ENCODE measurements at regions not wholly inside any gene's neighbourhood (a gene's known extent, or its start where the extent isn't known, plus 50 kb on each side); places are given as distances from the start of the nearest gene placed in this dataset.

- DNase-seq (ENCODE audit: low read depth), result no peak
Measured at GRCh38 chr22:48849219-48849912, 978.3 kb downstream of the BRD1 start.

DNA sequence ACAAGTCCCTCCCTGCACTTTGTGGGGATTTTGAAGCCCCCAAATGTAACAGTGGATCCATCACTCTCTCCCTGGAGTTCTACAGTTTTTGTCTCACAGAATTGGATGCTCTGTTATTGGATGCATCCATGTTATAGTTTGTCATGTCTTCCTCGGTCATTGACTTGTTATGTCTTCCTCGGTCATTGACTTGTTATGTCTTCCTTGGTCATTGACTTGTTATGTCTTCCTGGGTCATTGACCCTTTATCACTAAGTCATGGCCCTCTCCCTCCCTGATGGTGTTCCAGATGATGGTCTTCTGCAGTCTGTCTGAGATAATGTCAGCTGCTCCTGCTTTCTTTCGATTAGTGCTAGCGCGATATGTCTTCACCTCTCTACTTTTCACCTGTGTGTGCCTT is 981.5 kb downstream of the BRD1 start:
- DNase-seq (ENCODE audit: low read depth), result no peak

GRCh38 chr22:48845356-48845936 is 982.2 kb downstream of the BRD1 start:
- no peak for DNase-seq (ENCODE audit: low read depth)

DNA sequence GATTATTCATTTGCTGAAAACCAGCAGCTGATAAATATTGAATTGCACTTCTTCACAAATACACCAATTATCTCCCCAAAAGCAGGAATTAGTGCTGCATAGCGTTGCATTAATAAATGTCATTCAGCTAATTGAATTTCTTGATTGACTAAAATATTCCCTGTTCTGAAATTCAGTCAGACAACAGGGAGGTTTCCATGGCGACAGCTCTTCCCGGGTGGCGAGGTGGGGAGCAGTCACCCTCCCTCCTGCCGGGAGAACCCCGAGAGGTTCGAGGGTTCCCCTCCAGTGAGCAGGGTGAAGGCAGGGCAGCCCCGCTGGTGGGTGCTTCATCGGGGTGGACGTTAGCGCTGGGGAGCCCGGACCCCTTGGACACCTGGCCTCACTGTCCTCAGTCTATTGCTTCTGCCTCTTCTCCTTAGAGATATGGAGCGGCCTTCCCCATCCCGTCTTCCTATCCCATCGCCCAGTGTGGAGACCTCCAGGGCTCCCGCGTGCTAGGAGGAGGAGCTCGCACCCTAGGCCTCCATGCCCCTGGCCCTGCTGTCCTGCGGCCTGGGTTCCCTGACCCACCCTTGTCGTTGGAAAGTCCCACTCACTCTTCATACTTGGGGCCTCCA is 983.5 kb downstream of the BRD1 start:
- no peak for DNase-seq (ENCODE audit: low read depth)

GRCh38 chr22:48843640-48844039 is 984.0 kb downstream of the BRD1 start:
- DNase-seq (ENCODE audit: low read depth), result no peak

- no peak for DNase-seq (ENCODE audit: low read depth)
Measured at GRCh38 chr22:48842976-48843375, 984.7 kb downstream of the BRD1 start.

GRCh38 chr22:48842583-48842945 is 985.1 kb downstream of the BRD1 start:
- DNase-seq (ENCODE audit: low read depth), result no peak

DNA sequence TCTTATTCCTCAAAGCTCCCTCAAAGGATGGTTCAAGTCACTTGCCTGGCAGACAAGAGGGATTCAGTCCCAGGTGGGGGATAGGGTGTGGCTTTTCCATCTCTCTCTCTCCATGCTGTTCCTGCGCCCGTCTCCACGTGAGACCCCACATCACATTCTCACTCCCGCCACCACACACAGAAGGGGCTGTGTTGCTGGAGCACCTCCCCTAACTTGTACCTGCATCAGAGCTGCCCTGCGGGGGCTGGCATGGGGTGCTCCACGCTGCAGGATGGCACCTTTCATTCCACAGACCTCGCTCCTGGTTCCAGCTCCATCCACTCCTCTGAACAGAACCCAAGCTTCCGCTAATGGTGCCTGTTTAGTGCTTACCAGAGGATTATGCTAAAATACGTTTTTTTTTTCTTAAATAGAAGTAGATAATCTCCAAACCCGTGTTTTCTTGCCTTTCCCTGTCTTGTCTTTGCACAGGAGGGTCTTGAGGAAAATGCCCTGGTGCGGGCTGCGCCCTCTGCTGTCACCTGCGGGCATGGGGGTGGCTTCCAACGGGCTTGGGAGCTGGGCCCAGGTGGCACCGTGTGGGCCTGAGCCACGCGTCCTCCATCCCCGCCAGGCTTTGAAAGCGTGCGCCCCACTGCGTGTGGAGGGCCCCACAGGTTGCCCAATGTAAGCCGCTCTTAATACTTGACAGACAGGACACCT is 985.6 kb downstream of the BRD1 start:
- DNase-seq (ENCODE audit: low read depth), result no peak

DNA sequence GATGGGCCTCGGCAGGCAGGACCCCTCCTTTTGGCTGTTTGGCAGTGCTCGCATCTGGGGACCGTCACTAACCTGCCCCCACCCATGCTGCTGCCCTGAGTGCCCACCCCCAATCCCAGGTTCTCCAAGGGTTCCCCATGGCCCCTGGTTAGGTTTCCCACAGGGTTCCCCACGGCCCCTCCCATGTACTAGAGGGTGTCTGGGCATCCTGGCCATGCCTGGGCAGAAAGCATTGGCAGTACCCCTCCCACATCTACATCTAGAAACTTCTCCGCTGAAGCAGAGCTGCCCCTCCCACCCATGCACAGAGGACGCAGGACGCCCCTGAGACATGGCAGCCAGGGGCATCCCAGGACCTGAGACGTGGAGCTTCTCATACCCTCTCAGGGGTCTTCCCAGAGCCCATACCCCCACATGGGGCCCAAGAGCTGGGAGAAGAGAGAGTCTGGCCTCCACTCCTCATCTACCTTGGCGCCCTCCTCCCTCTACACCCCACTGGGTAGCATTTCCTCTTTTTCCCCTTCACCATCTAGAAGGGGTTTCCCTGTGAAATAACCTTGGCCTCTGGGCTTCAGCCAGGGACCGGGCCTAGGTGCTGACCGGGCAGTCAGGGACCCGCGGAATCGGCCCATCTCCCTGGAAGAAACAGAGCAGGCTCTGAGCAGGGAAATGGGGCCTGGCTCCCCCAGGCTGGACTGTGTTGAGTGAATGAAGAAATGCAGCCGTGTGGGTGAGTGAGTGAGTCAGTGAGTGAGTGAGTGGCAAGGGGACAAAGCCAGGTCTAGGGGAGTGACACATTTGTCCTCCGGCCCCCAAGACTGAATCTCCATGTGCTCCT is 987.3 kb downstream of the BRD1 start:
- DNase-seq (ENCODE audit: low read depth), result no peak

- DNase-seq (ENCODE audit: low read depth), result no peak
Measured at GRCh38 chr22:48838846-48839730, 988.6 kb downstream of the BRD1 start.

GRCh38 chr22:48838376-48838775 is 989.3 kb downstream of the BRD1 start:
- DNase-seq (ENCODE audit: low read depth), result no peak

DNA sequence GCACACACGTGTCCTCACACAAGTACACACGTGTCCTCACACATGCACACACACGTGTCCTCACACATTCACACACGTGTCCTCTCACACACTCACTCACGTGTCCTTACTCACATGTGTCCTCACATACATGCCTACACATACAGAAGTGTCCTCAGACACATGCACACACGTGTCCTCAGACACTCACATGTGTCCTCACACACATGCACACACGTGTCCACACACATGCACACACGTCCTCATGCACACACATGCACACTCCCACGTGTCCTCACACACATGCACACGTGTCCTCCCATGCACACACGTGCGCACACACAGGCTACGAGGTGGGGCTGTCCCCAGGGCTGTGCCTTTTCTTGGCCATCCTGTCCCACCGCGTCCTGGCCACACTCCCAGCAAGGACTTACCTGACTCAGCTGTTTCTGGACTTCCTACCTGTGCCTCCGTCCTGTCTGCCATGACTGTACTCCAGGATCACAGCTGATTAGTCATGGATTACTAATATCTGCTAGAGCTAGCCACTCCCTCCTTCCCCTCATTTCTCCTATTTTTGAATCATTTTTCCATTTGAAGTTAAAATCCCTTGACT is 990.2 kb downstream of the BRD1 start:
- DNase-seq (ENCODE audit: low read depth), result no peak

DNA sequence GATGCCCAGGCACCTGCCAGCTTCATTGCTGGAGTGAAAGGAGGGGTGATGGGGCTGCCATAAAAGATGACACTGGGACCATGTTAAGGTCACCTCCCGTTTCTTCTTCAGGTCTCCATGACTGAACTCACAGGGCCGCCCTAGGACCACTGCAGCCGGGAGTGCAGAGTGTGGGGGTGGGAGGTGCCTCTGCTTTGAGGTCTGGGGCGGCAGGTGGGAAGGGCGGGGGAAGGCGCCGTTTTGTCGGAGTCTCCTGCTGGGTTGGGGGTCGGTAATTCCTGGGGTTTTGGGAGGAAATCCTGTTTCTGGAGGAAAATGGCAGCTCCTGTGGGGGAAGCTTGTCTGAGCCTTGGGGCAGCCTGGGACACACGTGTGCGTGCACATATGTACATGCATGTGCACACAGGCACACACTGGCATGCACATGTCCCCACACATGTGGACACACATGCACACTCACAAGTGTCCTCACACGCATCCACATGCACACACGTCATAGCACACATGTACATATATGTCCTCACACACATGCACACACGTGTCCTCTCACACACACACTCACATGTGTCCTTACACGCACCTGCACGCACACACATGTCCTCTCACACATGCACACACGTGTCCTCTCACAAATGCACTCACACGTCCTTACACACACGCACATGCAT is 990.9 kb downstream of the BRD1 start:
- no peak for DNase-seq (ENCODE audit: low read depth)

DNA sequence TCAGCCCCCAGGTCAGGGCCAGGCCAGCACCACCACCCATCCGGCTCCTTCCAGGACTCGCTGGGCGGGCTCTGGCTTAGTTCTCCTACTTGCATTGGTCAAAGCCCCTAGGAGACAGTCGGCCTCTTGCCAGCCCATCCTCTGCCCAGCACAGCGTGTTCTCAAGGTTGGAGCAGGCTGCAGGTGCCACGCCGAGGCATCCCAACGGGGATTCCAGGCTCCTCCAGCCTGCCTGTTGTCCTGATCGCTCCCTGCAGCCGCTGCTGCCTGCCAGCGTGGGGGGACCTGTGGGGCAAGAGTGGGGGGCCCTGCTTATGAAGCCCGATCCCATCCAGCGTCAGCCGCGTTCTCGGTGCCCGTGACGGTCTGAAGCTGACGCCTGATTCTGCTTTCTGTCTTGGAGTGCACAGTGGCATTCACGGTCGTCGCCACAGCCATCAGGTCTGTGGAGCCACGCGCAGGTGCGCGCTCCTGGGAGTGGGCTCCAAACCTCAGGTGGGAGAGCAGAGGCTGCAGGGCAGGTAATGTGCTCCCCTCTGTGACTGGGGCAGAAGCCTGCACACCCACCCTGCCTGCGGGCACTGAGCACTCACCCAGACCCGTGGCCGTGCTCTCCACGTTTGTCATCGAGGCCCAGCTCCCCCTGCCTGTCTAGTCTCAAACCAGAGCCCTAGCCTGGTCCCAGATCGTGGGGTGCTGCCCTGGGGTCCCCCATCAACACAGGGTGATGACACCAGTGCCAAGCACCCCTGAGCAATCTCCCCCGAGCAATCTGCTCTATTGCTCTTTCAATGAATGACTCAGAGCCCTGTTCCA is 991.6 kb downstream of the BRD1 start:
- DNase-seq (ENCODE audit: low read depth), result no peak

DNA sequence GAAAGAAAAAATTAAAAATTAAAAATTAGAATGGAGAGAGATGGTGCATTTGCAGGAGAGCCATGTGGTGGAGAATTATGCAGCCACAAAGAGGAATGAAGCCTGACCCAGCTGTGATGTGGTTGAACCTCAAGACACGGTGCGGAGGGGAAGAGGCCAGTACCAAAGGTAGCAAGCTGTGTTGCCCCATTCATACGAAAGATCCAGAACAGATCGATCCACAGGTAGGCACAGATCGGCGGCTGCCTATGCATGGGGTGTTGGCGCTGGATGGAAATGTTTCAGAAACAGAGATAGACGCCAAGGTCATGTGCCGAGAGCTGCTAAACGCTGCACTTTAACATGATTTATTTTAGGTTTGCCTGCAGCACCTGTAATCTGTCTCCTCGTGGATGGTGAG is 992.3 kb downstream of the BRD1 start:
- no peak for DNase-seq (ENCODE audit: low read depth)

DNA sequence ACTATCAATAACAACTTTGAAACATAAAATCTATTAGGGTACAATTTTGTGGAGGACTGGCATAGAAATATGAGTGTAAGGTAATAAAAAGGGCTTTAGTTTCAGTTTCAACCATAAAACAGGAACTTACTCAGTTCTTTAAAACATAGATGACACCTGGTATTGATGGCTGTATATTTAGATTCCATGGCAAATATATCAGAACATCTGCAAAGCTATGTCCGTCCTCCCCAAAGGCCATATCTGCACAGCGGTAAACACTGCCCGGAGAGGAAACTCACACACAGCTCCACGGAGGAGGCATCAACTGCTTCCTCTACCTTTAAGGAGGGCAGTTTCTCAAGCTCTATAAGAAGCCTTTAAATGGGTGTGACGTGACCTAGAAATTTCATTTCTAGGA is 993.3 kb downstream of the BRD1 start:
- DNase-seq (ENCODE audit: low read depth), result no peak

DNA sequence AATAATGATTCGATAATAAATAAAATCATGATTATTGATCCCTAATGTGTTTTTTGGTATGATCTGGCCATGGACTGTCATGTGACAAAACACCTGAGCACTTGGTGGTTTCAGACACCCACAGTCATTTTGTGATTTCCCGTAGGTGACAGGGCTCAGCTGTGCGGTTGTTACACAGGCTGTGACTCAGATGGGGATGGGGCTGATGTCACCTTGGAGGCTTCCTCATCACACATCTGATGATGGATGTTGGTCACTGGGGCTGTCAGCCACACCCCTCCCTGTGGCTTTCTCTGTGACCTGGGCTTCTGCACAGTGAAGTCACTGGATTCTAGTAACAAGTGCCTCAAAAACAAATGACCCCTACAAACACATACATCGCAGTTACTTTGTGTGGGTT is 995.1 kb downstream of the BRD1 start:
- DNase-seq (ENCODE audit: low read depth), result no peak

DNA sequence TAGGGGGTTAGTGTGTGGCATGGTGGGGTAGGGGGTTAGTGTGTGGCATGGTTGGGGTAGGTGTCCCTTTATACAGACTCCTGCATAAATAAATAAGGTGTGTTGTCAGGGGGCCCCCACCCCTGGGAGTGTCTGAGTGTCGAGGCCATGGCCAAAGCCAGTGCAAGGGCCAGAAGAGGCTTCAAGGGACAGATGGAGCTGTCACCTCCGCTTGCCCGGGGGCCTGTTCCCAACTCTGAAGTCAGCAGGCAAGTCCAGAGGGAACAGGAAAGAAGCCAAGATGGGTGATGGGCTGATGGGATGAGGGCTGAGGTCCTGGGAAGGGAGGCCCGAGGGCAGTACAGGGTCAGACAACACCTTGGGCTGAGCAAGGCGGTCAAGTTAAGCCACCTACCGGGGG is 997.8 kb downstream of the BRD1 start:
- DNase-seq (ENCODE audit: low read depth), result no peak

DNA sequence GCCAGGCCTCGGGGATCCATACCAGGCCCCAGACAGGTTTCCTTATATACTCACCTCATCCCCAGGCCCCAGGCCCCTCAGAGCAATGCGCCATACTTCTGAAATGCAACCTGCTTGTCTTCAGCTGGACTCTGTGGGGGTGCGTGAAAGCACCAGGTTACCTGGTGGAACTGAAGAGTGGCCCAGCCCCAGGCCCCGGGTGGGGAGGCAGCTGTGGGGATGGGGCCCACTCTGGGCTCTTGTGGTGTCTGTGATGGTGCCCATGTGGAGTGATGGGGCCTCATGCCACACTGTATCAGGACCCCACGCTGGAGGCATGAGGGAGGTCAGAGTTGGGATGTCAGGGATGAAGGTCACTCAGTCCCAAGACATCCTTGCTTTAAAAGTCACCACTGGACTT is 999.0 kb downstream of the BRD1 start:
- no peak for DNase-seq (ENCODE audit: low read depth)
